ENCODE measurements at regions not wholly inside any gene's neighbourhood (a gene's known extent, or its start where the extent isn't known, plus 50 kb on each side); places are given as distances from the start of the nearest gene placed in this dataset.

DNA sequence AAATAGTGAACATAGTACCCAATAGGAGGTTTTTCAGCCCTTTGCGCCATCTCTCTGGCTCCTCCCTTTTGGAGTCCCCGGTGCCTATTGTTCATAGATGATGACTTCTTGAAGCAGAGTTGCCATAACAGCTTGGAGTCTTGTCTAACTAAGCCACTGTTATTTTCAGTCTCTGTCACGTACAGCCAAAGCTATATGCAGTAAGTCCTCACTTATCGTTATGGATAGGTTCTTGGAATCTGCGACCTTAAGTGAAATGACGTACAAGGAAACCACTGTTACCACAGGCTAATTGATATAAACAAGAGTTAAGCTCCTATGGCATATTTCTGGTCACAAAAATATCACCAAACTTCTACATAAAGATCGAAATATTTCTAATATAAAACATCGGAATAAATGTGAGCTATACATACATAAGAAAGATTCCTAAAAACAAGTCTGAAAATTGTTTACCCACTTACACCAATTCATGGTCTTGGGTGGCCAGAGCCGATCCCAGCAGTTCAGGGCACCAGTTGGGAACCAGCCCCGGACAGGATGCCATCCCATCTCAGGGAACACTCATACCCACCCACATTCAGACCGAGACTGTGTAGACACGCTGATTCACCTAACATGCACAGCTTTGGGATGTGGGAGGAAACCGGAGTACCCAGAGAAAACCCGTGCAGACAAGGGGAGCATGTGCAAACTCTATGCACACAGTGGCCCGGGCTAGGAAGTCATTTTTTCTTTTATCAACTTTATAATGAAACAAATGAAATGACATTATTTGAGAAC, 76.0 kb upstream of the PRPS1L1 start:
- no peak for TF ChIP-seq CTCF (IDR thresholded peaks at IDR 0.05)
- no peak for TF ChIP-seq POLR2A (IDR thresholded peaks at IDR 0.05)

All from right lobe of liver (tissue), 4 donors.